ENCODE measurements at regions not wholly inside any gene's neighbourhood (a gene's known extent, or its start where the extent isn't known, plus 50 kb on each side); places are given as distances from the start of the nearest gene placed in this dataset.

DNA sequence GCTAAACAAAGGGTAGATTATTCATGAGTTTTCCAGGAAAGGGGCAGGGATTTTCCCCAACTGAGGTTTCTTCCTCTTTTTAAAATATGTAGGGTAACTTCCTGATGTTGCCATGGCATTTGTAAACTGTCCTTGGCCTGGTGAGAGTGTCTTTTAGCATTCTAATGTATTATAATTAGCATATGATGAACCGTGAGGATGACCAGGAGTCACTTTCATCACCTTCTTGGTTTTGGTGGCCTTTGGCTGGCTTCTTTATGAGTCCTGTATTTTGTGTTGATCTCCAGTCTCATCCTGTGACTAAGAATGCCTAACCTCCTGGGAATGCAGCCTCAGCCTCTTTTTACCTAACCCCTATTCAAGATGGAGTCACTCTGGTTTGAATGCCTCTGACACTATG, 391.0 kb upstream of the LINC00305 start:
- TF ChIP-seq CTCF (IDR thresholded peaks at IDR 0.05) = no peak
- H3K27ac ChIP-seq = no peak overlapping the region
- no peaks in the 10 kb centered on the region for H3K4me1 ChIP-seq
- intact Hi-C loops (cut with DNase I) = no loop called here
- H3K4me3 ChIP-seq = no peak overlapping the region
- H3K27me3 ChIP-seq = no peaks in the 10 kb centered on the region
- no peak for DNase-seq (ENCODE audit: low spot score in 2 of 2)
- H3K9me3 ChIP-seq = no peaks in the 10 kb centered on the region
- no peaks in the 10 kb centered on the region for H3K36me3 ChIP-seq

GRCh38 chr18:64528646-64529045, 379.8 kb upstream of the LINC00305 start:
- no peaks in the 10 kb centered on the region for H3K27me3 ChIP-seq
- H3K27ac ChIP-seq = no peak overlapping the region
- H3K4me1 ChIP-seq = no peaks in the 10 kb centered on the region
- TF ChIP-seq CTCF (IDR thresholded peaks at IDR 0.05) = no peak
- intact Hi-C loops (cut with DNase I) = no loop called here
- no peaks in the 10 kb centered on the region for H3K36me3 ChIP-seq
- H3K4me3 ChIP-seq = no peak overlapping the region
- no peaks in the 10 kb centered on the region for H3K9me3 ChIP-seq
- no peak for DNase-seq (ENCODE audit: low spot score in 2 of 2)

- TF ChIP-seq CTCF (IDR thresholded peaks at IDR 0.05) = no peak
- intact Hi-C loops (cut with DNase I) = no loop called here
- Histone ChIP-seq H3K27ac (no peak overlapping the region), H3K36me3 (no peaks in the 10 kb centered on the region), H3K4me1 (no peaks in the 10 kb centered on the region), H3K9me3 (no peaks in the 10 kb centered on the region), H3K4me3 (no peak overlapping the region), H3K27me3 (no peaks in the 10 kb centered on the region)
- no peak for DNase-seq (ENCODE audit: low spot score in 2 of 2)
Measured at GRCh38 chr18:64519201-64519600, 370.3 kb upstream of the LINC00305 start.

- no peak overlapping the region for H3K4me3 ChIP-seq
- H3K9me3 ChIP-seq = no peaks in the 10 kb centered on the region
- H3K27me3 ChIP-seq = no peaks in the 10 kb centered on the region
- H3K36me3 ChIP-seq = no peaks in the 10 kb centered on the region
- DNase-seq (ENCODE audit: low spot score in 2 of 2) = no peak
- intact Hi-C loops (cut with DNase I) = no loop called here
- no peak overlapping the region for H3K27ac ChIP-seq
- H3K4me1 ChIP-seq = no peaks in the 10 kb centered on the region
- TF ChIP-seq CTCF (IDR thresholded peaks at IDR 0.05) = no peak
Measured at GRCh38 chr18:64518191-64518590, 369.3 kb upstream of the LINC00305 start.

- Histone ChIP-seq H3K36me3 (no peaks in the 10 kb centered on the region), H3K27ac (no peak overlapping the region), H3K4me1 (no peaks in the 10 kb centered on the region), H3K27me3 (no peaks in the 10 kb centered on the region), H3K4me3 (no peak overlapping the region), H3K9me3 (no peaks in the 10 kb centered on the region)
- intact Hi-C loops (cut with DNase I) = no loop called here
- TF ChIP-seq CTCF (IDR thresholded peaks at IDR 0.05) = no peak
- DNase-seq (ENCODE audit: low spot score in 2 of 2) = no peak
Measured at GRCh38 chr18:64513401-64513800, 364.5 kb upstream of the LINC00305 start.

DNA sequence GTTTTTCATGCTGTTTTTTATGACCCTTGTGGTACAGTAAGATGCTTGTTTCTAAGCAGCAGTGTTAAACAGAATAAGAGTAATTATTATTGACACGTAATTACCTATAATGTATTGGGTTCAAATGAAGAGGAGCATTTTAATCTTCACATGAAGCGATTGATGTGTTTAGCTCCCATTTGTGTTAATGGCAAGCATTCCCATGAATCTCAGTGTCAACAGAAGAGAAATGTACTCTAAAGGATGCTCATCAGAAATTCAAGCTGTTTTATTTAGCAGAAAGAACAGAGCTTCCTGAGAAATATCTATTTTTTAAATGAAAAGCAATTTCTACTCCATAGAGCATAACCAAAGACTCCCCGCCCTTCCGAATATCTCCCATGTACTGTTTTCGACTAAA, 341.3 kb upstream of the LINC00305 start:
- DNase-seq (ENCODE audit: low spot score in 2 of 2) = no peak
- H3K27me3 ChIP-seq = no peaks in the 10 kb centered on the region
- no peak for TF ChIP-seq CTCF (IDR thresholded peaks at IDR 0.05)
- intact Hi-C loops (cut with DNase I) = no loop called here
- no peak overlapping the region for H3K27ac ChIP-seq
- no peaks in the 10 kb centered on the region for H3K9me3 ChIP-seq
- no peaks in the 10 kb centered on the region for H3K36me3 ChIP-seq
- H3K4me1 ChIP-seq = no peaks in the 10 kb centered on the region
- no peak overlapping the region for H3K4me3 ChIP-seq
